NT2/D1 (cell line): ENCODE measurements at regions not wholly inside any gene's neighbourhood (a gene's known extent, or its start where the extent isn't known, plus 50 kb on each side); places are given as distances from the start of the nearest gene placed in this dataset.

ENCODE experiments used
- DNase-seq: peaks from one replicate; pipeline ENCODE4 v3.0.0-alpha.2; 2011; ENCODE audit warnings: low read depth, low spot score
- H3K27me3 ChIP-seq: 2 replicates; pipeline ENCODE4 v1.6.0; 2011; ENCODE audit warnings: mild to moderate bottlenecking; ENCODE audit not compliant: insufficient read length, insufficient read depth
- H3K36me3 ChIP-seq: 2 replicates; pipeline ENCODE4 v1.6.1; 2011; ENCODE audit warnings: mild to moderate bottlenecking, low read length, mixed read lengths; ENCODE audit not compliant: insufficient read depth, insufficient read length
- H3K4me1 ChIP-seq: 2 replicates; pipeline ENCODE4 v1.5.1; 2011; ENCODE audit not compliant: insufficient read depth, insufficient read length
- H3K4me3 ChIP-seq: 2 replicates; pipeline ENCODE4 v1.5.1; 2011; ENCODE audit warnings: low read depth; ENCODE audit not compliant: insufficient read length
- H3K9ac ChIP-seq: 2 replicates; pipeline ENCODE4 v1.6.0; 2011; ENCODE audit warnings: low read depth; ENCODE audit not compliant: insufficient read length
- H3K9me3 ChIP-seq: 2 replicates; pipeline ENCODE4 v1.5.1; 2011; ENCODE audit warnings: mild to moderate bottlenecking, low read length; ENCODE audit not compliant: insufficient read depth
- SUZ12 ChIP-seq: IDR thresholded peaks from 2 replicates; pipeline ENCODE4 v1.6.1; 2011; ENCODE audit not compliant: insufficient read length, insufficient read depth; ENCODE audit errors: extremely low read depth
- YY1 ChIP-seq: IDR thresholded peaks from 2 replicates; pipeline ENCODE4 v1.6.1; 2011; ENCODE audit not compliant: insufficient read length, insufficient read depth
- ZNF274 ChIP-seq: IDR thresholded peaks from 2 replicates; pipeline ENCODE4 v1.6.1; 2011; ENCODE audit warnings: mild to moderate bottlenecking, low read depth, low read length

GRCh38 chr22:22386602-22387385, 121.7 kb downstream of the ZNF280B start:
- no peaks in the 10 kb centered on the region for H3K36me3 ChIP-seq
- H3K4me3 ChIP-seq, result no peak overlapping the region
- no peak overlapping the region for H3K9ac ChIP-seq
- H3K9me3 ChIP-seq, result no peaks in the 10 kb centered on the region
- TF ChIP-seq SUZ12 (no peak), YY1 (no peak), ZNF274 (no peak)
- DNase-seq, result no peak
- H3K4me1 ChIP-seq, result no peaks in the 10 kb centered on the region
- H3K27me3 ChIP-seq, result peaks cover 100% of the 10 kb centered on the region

GRCh38 chr22:22387386-22387736, 121.2 kb downstream of the ZNF280B start:
- TF ChIP-seq YY1 (no peak), ZNF274 (no peak), SUZ12 (no peak)
- Histone ChIP-seq H3K9me3 (no peaks in the 10 kb centered on the region), H3K36me3 (no peaks in the 10 kb centered on the region), H3K4me3 (no peak overlapping the region), H3K4me1 (no peaks in the 10 kb centered on the region), H3K9ac (no peak overlapping the region), H3K27me3 (peaks cover 100% of the 10 kb centered on the region)
- DNase-seq, result no peak

- Histone ChIP-seq H3K9ac (no peak overlapping the region), H3K36me3 (no peaks in the 10 kb centered on the region), H3K27me3 (peaks cover 100% of the 10 kb centered on the region), H3K9me3 (no peaks in the 10 kb centered on the region), H3K4me3 (no peak overlapping the region), H3K4me1 (no peaks in the 10 kb centered on the region)
- DNase-seq, result no peak
- TF ChIP-seq YY1 (no peak), SUZ12 (no peak), ZNF274 (no peak)
Measured at GRCh38 chr22:22388090-22388489, 120.5 kb downstream of the ZNF280B start.

GRCh38 chr22:22388494-22388893, 120.0 kb downstream of the ZNF280B start:
- Histone ChIP-seq H3K4me3 (no peak overlapping the region), H3K9me3 (no peaks in the 10 kb centered on the region), H3K4me1 (no peaks in the 10 kb centered on the region), H3K27me3 (peaks cover 100% of the 10 kb centered on the region), H3K9ac (no peak overlapping the region), H3K36me3 (no peaks in the 10 kb centered on the region)
- DNase-seq, result no peak
- TF ChIP-seq SUZ12, result no peak
- TF ChIP-seq ZNF274, result no peak
- TF ChIP-seq YY1, result no peak

GRCh38 chr22:22389467-22389866, 119.1 kb downstream of the ZNF280B start:
- Histone ChIP-seq H3K27me3 (peaks cover 100% of the 10 kb centered on the region), H3K9me3 (no peaks in the 10 kb centered on the region), H3K4me3 (no peak overlapping the region), H3K4me1 (no peaks in the 10 kb centered on the region), H3K36me3 (no peaks in the 10 kb centered on the region), H3K9ac (no peak overlapping the region)
- DNase-seq, result no peak
- TF ChIP-seq SUZ12 (no peak), YY1 (no peak), ZNF274 (no peak)

GRCh38 chr22:22390989-22391388, 117.6 kb downstream of the ZNF280B start:
- Histone ChIP-seq H3K27me3 (peaks cover 100% of the 10 kb centered on the region), H3K4me1 (no peaks in the 10 kb centered on the region), H3K9ac (no peak overlapping the region), H3K4me3 (no peak overlapping the region), H3K36me3 (no peaks in the 10 kb centered on the region), H3K9me3 (no peaks in the 10 kb centered on the region)
- TF ChIP-seq YY1 (no peak), ZNF274 (no peak), SUZ12 (no peak)
- DNase-seq, result no peak

GRCh38 chr22:22391543-22391942, 117.0 kb downstream of the ZNF280B start:
- no peak for DNase-seq
- TF ChIP-seq ZNF274 (no peak), SUZ12 (no peak), YY1 (no peak)
- H3K9ac ChIP-seq, result no peak overlapping the region
- peaks cover 100% of the 10 kb centered on the region for H3K27me3 ChIP-seq
- H3K4me3 ChIP-seq, result no peak overlapping the region
- no peaks in the 10 kb centered on the region for H3K9me3 ChIP-seq
- no peaks in the 10 kb centered on the region for H3K4me1 ChIP-seq
- no peaks in the 10 kb centered on the region for H3K36me3 ChIP-seq

- H3K4me3 ChIP-seq, result no peak overlapping the region
- no peak for TF ChIP-seq ZNF274
- no peak for TF ChIP-seq SUZ12
- TF ChIP-seq YY1, result no peak
- no peaks in the 10 kb centered on the region for H3K36me3 ChIP-seq
- no peak for DNase-seq
- no peaks in the 10 kb centered on the region for H3K9me3 ChIP-seq
- H3K4me1 ChIP-seq, result peaks cover 3% of the 10 kb centered on the region
- no peak overlapping the region for H3K9ac ChIP-seq
- peaks cover 100% of the 10 kb centered on the region for H3K27me3 ChIP-seq
Measured at GRCh38 chr22:22392131-22392530, 116.4 kb downstream of the ZNF280B start.
